Thymus (tissue), 11 donors: ENCODE measurements at regions not wholly inside any gene's neighbourhood (a gene's known extent, or its start where the extent isn't known, plus 50 kb on each side); places are given as distances from the start of the nearest gene placed in this dataset.
"Not testable (repeated sequence)": the region's sequence is repeated elsewhere in the genome, so short reads cannot be mapped to it uniquely, and the experiment has no call there.

Source experiments
- DNase-seq, 9 donors: peaks; one replicate each; pipeline ENCODE4 v3.0.0-alpha.2; 2013; ENCODE audit warnings: low spot score in 9 of 9, low read depth in 6 of 9, missing footprints in 1 of 9
- H3K27ac ChIP-seq, 2 donors: one replicate each; pipeline ENCODE4 v1.5.1; 2013; ENCODE audit warnings: control low read depth in 1 of 2, low read depth in 1 of 2, low read length in 1 of 2, mild to moderate bottlenecking in 1 of 2, moderate library complexity in 1 of 2
- H3K27me3 ChIP-seq, 2 donors: one replicate each; pipeline ENCODE4 v1.5.1; 2013; ENCODE audit warnings: low read length in 1 of 2; ENCODE audit not compliant: control insufficient read depth in 2 of 2, insufficient read depth in 1 of 2
- H3K36me3 ChIP-seq, 2 donors: one replicate each; pipeline ENCODE4 v1.5.1; 2013; ENCODE audit warnings: low read length in 1 of 2, mild to moderate bottlenecking in 1 of 2, moderate library complexity in 1 of 2; ENCODE audit not compliant: control insufficient read depth in 2 of 2, insufficient read depth in 2 of 2
- H3K4me1 ChIP-seq, 2 donors: one replicate each; pipeline ENCODE4 v1.5.1; 2013; ENCODE audit warnings: low read length in 2 of 2; ENCODE audit not compliant: control insufficient read depth in 2 of 2, insufficient read depth in 2 of 2
- H3K4me3 ChIP-seq, 2 donors: one replicate each; pipeline ENCODE4 v1.5.1; 2013; ENCODE audit warnings: low read length in 2 of 2, control low read depth in 1 of 2, mild to moderate bottlenecking in 1 of 2
- H3K9me3 ChIP-seq, 2 donors: one replicate each; pipeline ENCODE4 v1.5.1; 2013; ENCODE audit warnings: low read length in 1 of 2, mild to moderate bottlenecking in 1 of 2; ENCODE audit not compliant: control insufficient read depth in 2 of 2, insufficient read depth in 1 of 2
- WGBS: extraction: QIAGEN DNeasy Blood & Tissue Kit; methylation state at CpG from one replicate; pipeline ENCODE4 v1.1.7; 2013; 5-methylcytosine and 5-hydroxymethylcytosine counted together
- donor health status: healthy.

- no peak for DNase-seq
- Histone ChIP-seq H3K36me3 (no peaks in the 10 kb centered on the region), H3K9me3 (no peaks in the 10 kb centered on the region)
Observed at GRCh38 chr4:97013711-97014110, 1129.6 kb downstream of the STPG2 start.

GRCh38 chr4:97015301-97015700 lies 1128.0 kb downstream of the STPG2 start:
- DNase-seq: no peak
- H3K9me3 ChIP-seq: no peaks in the 10 kb centered on the region
- 93% methylated on average over 1 of the region's 1 CpG for WGBS
- no peaks in the 10 kb centered on the region for H3K36me3 ChIP-seq
- H3K4me1 ChIP-seq: no peaks in the 10 kb centered on the region
- H3K27me3 ChIP-seq: no peaks in the 10 kb centered on the region
- H3K27ac ChIP-seq: no peak overlapping the region
- no peak overlapping the region for H3K4me3 ChIP-seq

More at GRCh38 chr4:97013711-97014110, 1129.6 kb downstream of the STPG2 start:
- H3K4me1 ChIP-seq: no peaks in the 10 kb centered on the region
- no peaks in the 10 kb centered on the region for H3K27me3 ChIP-seq
- no peak overlapping the region for H3K4me3 ChIP-seq
- 91% methylated on average over 2 of the region's 2 CpGs for WGBS
- no peak overlapping the region for H3K27ac ChIP-seq

GRCh38 chr4:97016186-97016907 lies 1126.9 kb downstream of the STPG2 start:
- Histone ChIP-seq H3K4me1 (no peaks in the 10 kb centered on the region), H3K36me3 (no peaks in the 10 kb centered on the region), H3K9me3 (no peaks in the 10 kb centered on the region), H3K27ac (no peak overlapping the region), H3K4me3 (no peak overlapping the region), H3K27me3 (no peaks in the 10 kb centered on the region)
- 80% methylated on average over 5 of the region's 5 CpGs for WGBS
- DNase-seq: no peak

- Histone ChIP-seq H3K27me3 (no peaks in the 10 kb centered on the region), H3K36me3 (no peaks in the 10 kb centered on the region), H3K9me3 (no peaks in the 10 kb centered on the region), H3K27ac (no peak overlapping the region), H3K4me3 (no peak overlapping the region), H3K4me1 (no peaks in the 10 kb centered on the region)
- 91% methylated on average over 2 of the region's 2 CpGs for WGBS
- no peak for DNase-seq
Observed at GRCh38 chr4:97027728-97028410, 1115.4 kb downstream of the STPG2 start.

GRCh38 chr4:97028785-97029184 lies 1114.5 kb downstream of the STPG2 start:
- H3K27ac ChIP-seq: no peak overlapping the region
- no peaks in the 10 kb centered on the region for H3K27me3 ChIP-seq
- no peak overlapping the region for H3K4me3 ChIP-seq
- no peaks in the 10 kb centered on the region for H3K36me3 ChIP-seq
- H3K4me1 ChIP-seq: no peaks in the 10 kb centered on the region
- no peaks in the 10 kb centered on the region for H3K9me3 ChIP-seq
- no peak for DNase-seq
- WGBS: 50% methylated on average over 2 of the region's 2 CpGs

- H3K4me1 ChIP-seq, H3K36me3 ChIP-seq, H3K27ac ChIP-seq, H3K4me3 ChIP-seq, H3K9me3 ChIP-seq, H3K27me3 ChIP-seq, DNase-seq: not testable (repeated sequence)
- 90% methylated on average over 12 of the region's 12 CpGs for WGBS
Observed at GRCh38 chr4:97037411-97038145, 1105.7 kb downstream of the STPG2 start.

GRCh38 chr4:97038146-97038516 lies 1105.1 kb downstream of the STPG2 start:
- no peaks in the 10 kb centered on the region for H3K36me3 ChIP-seq
- H3K27ac ChIP-seq: no peak overlapping the region
- H3K9me3 ChIP-seq: peaks cover 0 to 8% of the 10 kb centered on the region in 2 donors
- H3K4me1 ChIP-seq: no peaks in the 10 kb centered on the region
- H3K4me3 ChIP-seq: no peak overlapping the region
- no peak for DNase-seq
- no peaks in the 10 kb centered on the region for H3K27me3 ChIP-seq
- 88% methylated on average over 9 of the region's 9 CpGs for WGBS

- no peaks in the 10 kb centered on the region for H3K27me3 ChIP-seq
- 86% methylated on average over 3 of the region's 3 CpGs for WGBS
- H3K36me3 ChIP-seq: no peaks in the 10 kb centered on the region
- no peak for DNase-seq
- no peaks in the 10 kb centered on the region for H3K9me3 ChIP-seq
- no peak overlapping the region for H3K4me3 ChIP-seq
- no peak overlapping the region for H3K27ac ChIP-seq
- no peaks in the 10 kb centered on the region for H3K4me1 ChIP-seq
Observed at GRCh38 chr4:97072666-97073065, 1070.6 kb downstream of the STPG2 start.

- 45% methylated on average over 3 of the region's 3 CpGs for WGBS
- Histone ChIP-seq H3K27me3 (no peaks in the 10 kb centered on the region), H3K36me3 (no peaks in the 10 kb centered on the region), H3K9me3 (no peaks in the 10 kb centered on the region), H3K4me1 (no peaks in the 10 kb centered on the region), H3K27ac (no peak overlapping the region), H3K4me3 (no peak overlapping the region)
- no peak for DNase-seq
Observed at GRCh38 chr4:97073194-97073593, 1070.1 kb downstream of the STPG2 start.
